ENCODE measurements at regions not wholly inside any gene's neighbourhood (a gene's known extent, or its start where the extent isn't known, plus 50 kb on each side); places are given as distances from the start of the nearest gene placed in this dataset.

GRCh38 chr1:103898576-103899345 lies 149.1 kb downstream of the AMY1C start:
- no peak for TF ChIP-seq CTCF (IDR thresholded peaks at IDR 0.05)
- Mint-ChIP-seq H3K4me3 (no peak overlapping the region), H3K4me1 (no peaks in the 10 kb centered on the region), H3K27ac (no peak overlapping the region), H3K27me3 (ENCODE audit: low read depth in 3 of 3) (no peaks in the 10 kb centered on the region), H3K9me3 (peaks cover 0 to 4% (median 0%) of the 10 kb centered on the region in 7 donors), H3K36me3 (no peaks in the 10 kb centered on the region)
- WGBS (ENCODE audit: insufficient coverage): no CpG with 5 or more reads among the region's 3 CpGs
- H3K4me3 ChIP-seq (replicated peaks in 1 of 3; ENCODE audit: low read depth in 2 of 3, low read length in 3 of 3): no peak overlapping the region
- H3K27me3 ChIP-seq (ENCODE audit: control insufficient read depth in 2 of 2, insufficient read depth in 2 of 2, low read length in 2 of 2): no peaks in the 10 kb centered on the region
- no peak overlapping the region for H3K27ac ChIP-seq (ENCODE audit: low read depth in 1 of 2, low read length in 2 of 2)
- H2AFZ ChIP-seq (ENCODE audit: insufficient read depth, low read depth, low read length, poor library complexity, severe bottlenecking): no peak overlapping the region
- no peaks in the 10 kb centered on the region for H3K79me2 ChIP-seq (ENCODE audit: insufficient read depth, low read length)
- intact Hi-C loops (cut with micrococcal nuclease): no loop called here
- H3K4me2 ChIP-seq (replicated peaks; ENCODE audit: extremely low read depth, low read length, poor library complexity, severe bottlenecking): no peak overlapping the region
- peaks cover 0 to 3% of the 10 kb centered on the region in 2 donors for H3K9me3 ChIP-seq (replicated peaks in 1 of 2; ENCODE audit: control insufficient read depth in 1 of 2, insufficient read depth in 1 of 2, low read length in 2 of 2)
- H3K9ac ChIP-seq (ENCODE audit: insufficient read depth, low read length, poor library complexity, severe bottlenecking): no peak overlapping the region
- no peaks in the 10 kb centered on the region for H4K20me1 ChIP-seq (ENCODE audit: insufficient read depth, low read length)
- no peaks in the 10 kb centered on the region for H3K36me3 ChIP-seq (replicated peaks in 1 of 2; ENCODE audit: control insufficient read depth in 1 of 2, insufficient read depth in 2 of 2, low read length in 2 of 2)
- no peak for DNase-seq
- no peaks in the 10 kb centered on the region for H3K4me1 ChIP-seq (ENCODE audit: control insufficient read depth in 1 of 2, insufficient read depth in 2 of 2, low read length in 2 of 2)

- peaks cover 0 to 5% (median 2%) of the 10 kb centered on the region in 7 donors for H3K9me3 Mint-ChIP-seq
- H3K4me1 ChIP-seq (ENCODE audit: control insufficient read depth in 1 of 2, insufficient read depth in 2 of 2, low read length in 2 of 2): no peaks in the 10 kb centered on the region
- no peaks in the 10 kb centered on the region for H3K79me2 ChIP-seq (ENCODE audit: insufficient read depth, low read length)
- H3K36me3 Mint-ChIP-seq: no peaks in the 10 kb centered on the region
- H3K9me3 ChIP-seq (replicated peaks in 1 of 2; ENCODE audit: control insufficient read depth in 1 of 2, insufficient read depth in 1 of 2, low read length in 2 of 2): no peaks in the 10 kb centered on the region
- WGBS (ENCODE audit: insufficient coverage): 100% methylated on average over 1 of the region's 3 CpGs
- TF ChIP-seq CTCF (IDR thresholded peaks at IDR 0.05): no peak
- H3K36me3 ChIP-seq (replicated peaks in 1 of 2; ENCODE audit: control insufficient read depth in 1 of 2, insufficient read depth in 2 of 2, low read length in 2 of 2): no peaks in the 10 kb centered on the region
- no peak overlapping the region for H3K4me3 Mint-ChIP-seq
- H3K27ac Mint-ChIP-seq: no peak overlapping the region
- H4K20me1 ChIP-seq (ENCODE audit: insufficient read depth, low read length): no peaks in the 10 kb centered on the region
- no peaks in the 10 kb centered on the region for H3K27me3 Mint-ChIP-seq (ENCODE audit: low read depth in 3 of 3)
- no peak overlapping the region for H3K27ac ChIP-seq (ENCODE audit: low read depth in 1 of 2, low read length in 2 of 2)
- intact Hi-C loops (cut with micrococcal nuclease): no loop called here
- H3K9ac ChIP-seq (ENCODE audit: insufficient read depth, low read length, poor library complexity, severe bottlenecking): no peak overlapping the region
- H3K27me3 ChIP-seq (ENCODE audit: control insufficient read depth in 2 of 2, insufficient read depth in 2 of 2, low read length in 2 of 2): no peaks in the 10 kb centered on the region
- H3K4me2 ChIP-seq (replicated peaks; ENCODE audit: extremely low read depth, low read length, poor library complexity, severe bottlenecking): no peak overlapping the region
- H2AFZ ChIP-seq (ENCODE audit: insufficient read depth, low read depth, low read length, poor library complexity, severe bottlenecking): no peak overlapping the region
- no peaks in the 10 kb centered on the region for H3K4me1 Mint-ChIP-seq
- H3K4me3 ChIP-seq (replicated peaks in 1 of 3; ENCODE audit: low read depth in 2 of 3, low read length in 3 of 3): no peak overlapping the region
- no peak for DNase-seq
These were observed 150.3 kb downstream of the AMY1C start for GRCh38 chr1:103900005-103900404.
